ENCODE measurements at regions not wholly inside any gene's neighbourhood (a gene's known extent, or its start where the extent isn't known, plus 50 kb on each side); places are given as distances from the start of the nearest gene placed in this dataset.

DNA sequence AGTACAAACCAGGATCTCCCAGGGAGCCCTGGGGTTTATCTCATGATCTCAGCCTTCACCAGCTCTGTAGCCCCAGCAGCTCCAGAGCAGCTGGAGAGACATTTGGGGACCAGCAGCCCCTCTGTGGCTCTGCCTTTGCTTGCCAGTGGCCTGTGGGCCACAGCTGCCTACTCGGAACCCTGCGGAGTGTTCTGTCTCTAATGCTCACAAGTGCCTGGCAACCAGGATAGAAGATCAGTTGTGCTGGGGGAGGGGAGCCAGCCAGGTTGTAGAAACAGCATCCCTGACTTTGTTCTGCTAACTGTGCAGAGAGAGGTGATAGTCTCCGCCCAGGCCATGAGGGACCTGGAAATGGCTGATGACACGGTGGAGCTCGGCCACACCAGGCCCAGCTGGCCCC, 50.9 kb upstream of the KCNJ15 start:
- H3K4me1 ChIP-seq (ENCODE audit: control insufficient read depth, insufficient read depth, low read length, poor library complexity, severe bottlenecking) = no peaks in the 10 kb centered on the region
- no peaks in the 10 kb centered on the region for H3K36me3 ChIP-seq (ENCODE audit: control insufficient read depth, insufficient read depth, low read length)
- no peak overlapping the region for H3K27ac ChIP-seq (ENCODE audit: insufficient read depth, low read length, poor library complexity, severe bottlenecking)
- H3K27me3 ChIP-seq (replicated peaks; ENCODE audit: control insufficient read depth, insufficient read depth, low read length, poor library complexity, severe bottlenecking) = no peaks in the 10 kb centered on the region
- H3K9me3 ChIP-seq (ENCODE audit: control insufficient read depth, low read length) = no peaks in the 10 kb centered on the region
- H3K4me3 ChIP-seq (ENCODE audit: insufficient read depth, low read depth, low read length, poor library complexity, severe bottlenecking) = no peak overlapping the region
- no peak for DNase-seq

DNA sequence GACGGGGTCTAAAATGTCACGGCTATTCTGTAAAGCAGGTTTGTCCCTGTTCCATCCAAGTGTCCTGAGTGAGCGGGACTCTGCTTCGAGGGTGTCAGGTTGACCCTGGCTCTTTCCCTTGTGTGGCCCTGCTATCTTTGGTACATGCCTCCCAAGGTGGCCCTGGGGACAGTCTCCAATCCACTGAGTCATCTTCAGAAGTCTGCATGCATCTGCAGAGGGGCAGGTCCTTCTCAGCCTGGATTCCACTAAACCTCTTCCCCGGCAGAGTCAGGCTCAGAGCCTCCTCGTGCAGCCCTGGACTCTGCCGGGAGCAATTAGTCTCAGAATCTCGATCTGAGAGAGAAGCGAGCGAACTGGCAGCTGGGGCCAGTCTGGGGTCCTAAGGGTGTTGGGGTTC, 50.1 kb upstream of the KCNJ15 start:
- no peak for DNase-seq
- H3K36me3 ChIP-seq (ENCODE audit: control insufficient read depth, insufficient read depth, low read length) = no peaks in the 10 kb centered on the region
- H3K27ac ChIP-seq (ENCODE audit: insufficient read depth, low read length, poor library complexity, severe bottlenecking) = no peak overlapping the region
- no peaks in the 10 kb centered on the region for H3K27me3 ChIP-seq (replicated peaks; ENCODE audit: control insufficient read depth, insufficient read depth, low read length, poor library complexity, severe bottlenecking)
- H3K4me3 ChIP-seq (ENCODE audit: insufficient read depth, low read depth, low read length, poor library complexity, severe bottlenecking) = no peak overlapping the region
- no peaks in the 10 kb centered on the region for H3K4me1 ChIP-seq (ENCODE audit: control insufficient read depth, insufficient read depth, low read length, poor library complexity, severe bottlenecking)
- H3K9me3 ChIP-seq (ENCODE audit: control insufficient read depth, low read length) = no peaks in the 10 kb centered on the region

All from effector memory CD4-positive, alpha-beta T cell (primary cell).